Lower leg skin (tissue), 4 donors: ENCODE measurements at regions not wholly inside any gene's neighbourhood (a gene's known extent, or its start where the extent isn't known, plus 50 kb on each side); places are given as distances from the start of the nearest gene placed in this dataset.

Source experiments
- DNase-seq, 2 donors: peaks; one replicate each; pipeline ENCODE4 v3.0.0-alpha.2; 2019; ENCODE audit warnings: low spot score in 2 of 2
- H3K4me3 ChIP-seq: fragments of 200-600 bp; sonication (generic); 2 replicates; pipeline ENCODE4 v1.5.1; 2017; ENCODE audit warnings: mild to moderate bottlenecking, low read depth; ENCODE audit not compliant: poor library complexity, severe bottlenecking
- POLR2A ChIP-seq, 2 donors: fragments of 450-650 bp; IDR thresholded peaks; one replicate each; pipeline ENCODE4 v1.6.1; 2016 to 2017; ENCODE audit warnings: antibody characterized with exemption in 2 of 2, mild to moderate bottlenecking in 1 of 2, moderate library complexity in 1 of 2
- WGBS, 2 donors: methylation state at CpG; one replicate each; pipeline ENCODE4 v1.1.5; 2018; 5-methylcytosine and 5-hydroxymethylcytosine counted together
- intact Hi-C: fragments of 100-400 bp; cut with DNase I; formaldehyde crosslinking; loops from one replicate; pipeline ENCODE4 v1.15.0; 2023; ENCODE audit warnings: low total_unique reads
- TF ChIP-seq, protein P1 (sequence below), 3 donors: fragments of 450-650 bp; IDR thresholded peaks; one replicate each; pipeline ENCODE4 v1.5.1; 2016; ENCODE audit warnings: antibody characterized with exemption in 3 of 3, mild to moderate bottlenecking in 3 of 3, moderate library complexity in 2 of 3

DNA sequence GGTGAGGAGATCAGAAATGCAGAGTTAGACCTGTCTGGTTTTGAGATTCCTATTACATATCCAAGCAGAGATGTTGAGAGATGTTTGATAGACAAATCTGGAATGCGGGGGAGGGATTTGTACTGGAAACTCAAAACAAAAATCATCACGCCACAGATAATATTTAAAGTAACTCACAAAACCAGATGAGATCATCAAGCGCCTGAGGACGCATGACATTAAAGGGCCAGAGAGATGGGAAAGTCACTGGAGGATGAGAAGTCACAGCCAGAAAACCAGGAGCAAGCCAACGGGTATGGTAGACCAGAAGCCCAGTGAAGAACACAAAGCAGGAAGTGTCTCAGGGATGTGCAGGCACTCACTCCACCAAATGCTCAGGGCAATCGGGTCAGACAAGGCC, 87.7 kb downstream of the DLL1 start:
- 53 to 59% methylated on average over 6 of the region's 6 CpGs for WGBS, 2 donors
- intact Hi-C loops = no loop called here
- no peak overlapping the region for H3K4me3 ChIP-seq
- DNase-seq = peak in 1 of 2 donors; percentile 13
- TF ChIP-seq, protein P1, sequence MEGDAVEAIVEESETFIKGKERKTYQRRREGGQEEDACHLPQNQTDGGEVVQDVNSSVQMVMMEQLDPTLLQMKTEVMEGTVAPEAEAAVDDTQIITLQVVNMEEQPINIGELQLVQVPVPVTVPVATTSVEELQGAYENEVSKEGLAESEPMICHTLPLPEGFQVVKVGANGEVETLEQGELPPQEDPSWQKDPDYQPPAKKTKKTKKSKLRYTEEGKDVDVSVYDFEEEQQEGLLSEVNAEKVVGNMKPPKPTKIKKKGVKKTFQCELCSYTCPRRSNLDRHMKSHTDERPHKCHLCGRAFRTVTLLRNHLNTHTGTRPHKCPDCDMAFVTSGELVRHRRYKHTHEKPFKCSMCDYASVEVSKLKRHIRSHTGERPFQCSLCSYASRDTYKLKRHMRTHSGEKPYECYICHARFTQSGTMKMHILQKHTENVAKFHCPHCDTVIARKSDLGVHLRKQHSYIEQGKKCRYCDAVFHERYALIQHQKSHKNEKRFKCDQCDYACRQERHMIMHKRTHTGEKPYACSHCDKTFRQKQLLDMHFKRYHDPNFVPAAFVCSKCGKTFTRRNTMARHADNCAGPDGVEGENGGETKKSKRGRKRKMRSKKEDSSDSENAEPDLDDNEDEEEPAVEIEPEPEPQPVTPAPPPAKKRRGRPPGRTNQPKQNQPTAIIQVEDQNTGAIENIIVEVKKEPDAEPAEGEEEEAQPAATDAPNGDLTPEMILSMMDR (IDR thresholded peaks at IDR 0.05) = no peak
- TF ChIP-seq POLR2A (IDR thresholded peaks at IDR 0.05) = no peak

DNA sequence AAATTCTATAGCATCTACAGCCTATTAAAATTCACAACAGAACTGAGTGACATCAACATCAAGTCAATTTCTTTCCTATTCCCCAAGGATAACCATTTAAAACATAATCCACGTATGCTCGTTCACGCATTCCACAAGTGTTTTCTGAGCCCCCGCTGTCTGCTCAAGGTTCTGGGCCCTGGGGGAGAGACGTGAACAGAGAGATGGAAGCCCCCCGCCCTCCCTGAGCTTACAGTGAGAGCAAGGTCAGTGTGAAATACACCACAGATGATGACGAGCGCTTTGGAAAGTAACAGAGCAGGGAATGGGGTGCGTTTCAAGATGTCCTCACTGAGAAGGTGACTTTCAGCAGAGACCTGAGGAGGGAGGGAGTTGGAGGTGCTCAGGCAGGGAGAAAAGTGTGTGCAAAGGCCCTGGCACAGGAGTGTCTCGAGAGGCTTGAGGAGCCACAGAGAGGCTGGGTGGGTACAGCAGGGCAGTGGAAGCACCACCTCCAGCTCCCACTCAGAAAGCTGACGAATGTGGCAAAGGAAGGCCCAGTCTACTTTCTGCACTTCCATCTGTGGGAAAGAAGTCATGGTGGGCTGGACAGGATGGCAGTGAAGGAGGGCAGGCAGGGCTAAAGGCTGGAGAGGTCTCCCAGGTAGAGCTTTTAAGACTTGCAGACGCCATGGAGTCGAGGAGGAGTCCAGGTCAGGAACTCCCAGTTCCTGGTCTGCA, 88.3 kb downstream of the DLL1 start:
- intact Hi-C loops = no loop called here
- 80 to 82% methylated on average over 13 of the region's 13 CpGs for WGBS, 2 donors
- TF ChIP-seq, protein P1 (IDR thresholded peaks at IDR 0.05) = no peak

DNA sequence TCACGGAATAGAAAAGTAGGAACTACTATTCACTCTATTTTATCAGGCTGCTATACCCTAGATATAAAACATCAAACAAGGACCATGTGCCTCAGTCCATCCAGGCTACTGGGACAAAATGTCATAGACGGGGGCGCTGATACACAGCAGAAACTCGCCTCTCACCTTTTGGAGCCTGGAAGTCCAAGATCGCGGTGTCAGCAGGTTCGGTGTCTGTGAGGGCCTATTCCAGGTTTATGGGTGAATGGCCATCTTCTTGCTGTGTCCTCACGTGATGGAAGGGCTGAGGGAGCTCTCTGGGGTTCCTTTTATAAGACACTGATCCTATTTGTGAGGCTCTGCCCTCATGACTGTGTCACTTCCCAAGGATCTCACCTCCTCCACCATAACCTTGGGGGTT, 89.5 kb downstream of the DLL1 start:
- intact Hi-C loops = no loop called here
- TF ChIP-seq POLR2A (IDR thresholded peaks at IDR 0.05) = no peak
- TF ChIP-seq, protein P1 (IDR thresholded peaks at IDR 0.05) = no peak
- 90 to 91% methylated on average over 8 of the region's 8 CpGs for WGBS, 2 donors
- H3K4me3 ChIP-seq = no peak overlapping the region
- DNase-seq = peak in 1 of 2 donors; percentile 79

More for the DNA sequence above, 88.3 kb downstream of the DLL1 start:
- peak in 1 of 2 donors; percentile 11 for DNase-seq
- no peak overlapping the region for H3K4me3 ChIP-seq

DNA sequence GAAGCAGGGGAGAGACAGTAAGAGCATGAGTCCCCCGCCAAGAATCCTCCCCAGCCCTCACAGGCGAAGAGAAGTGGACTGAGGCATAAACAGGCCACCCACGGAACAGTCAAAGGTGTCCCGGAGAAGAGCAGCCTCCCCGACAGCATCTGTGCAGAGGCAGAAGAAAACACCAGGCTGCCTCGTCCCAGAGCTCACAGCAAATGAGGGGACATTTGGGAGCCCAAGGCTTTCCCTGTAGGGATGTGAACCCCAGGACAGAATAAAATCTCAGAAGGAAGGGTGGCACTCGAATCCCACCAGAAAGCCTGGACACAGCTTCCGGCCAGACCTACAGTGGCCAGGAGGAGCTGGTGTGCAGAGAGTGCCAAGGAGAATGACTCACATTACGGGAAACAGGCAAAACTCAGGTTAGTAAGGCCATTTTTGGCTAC, 90.4 kb downstream of the DLL1 start:
- WGBS, 2 donors = 66 to 75% methylated on average over 9 of the region's 9 CpGs
- no peak overlapping the region for H3K4me3 ChIP-seq
- intact Hi-C loops = no loop called here
- TF ChIP-seq POLR2A (IDR thresholded peaks at IDR 0.05) = no peak
- TF ChIP-seq, protein P1 (IDR thresholded peaks at IDR 0.05) = no peak
- no peak for DNase-seq

DNA sequence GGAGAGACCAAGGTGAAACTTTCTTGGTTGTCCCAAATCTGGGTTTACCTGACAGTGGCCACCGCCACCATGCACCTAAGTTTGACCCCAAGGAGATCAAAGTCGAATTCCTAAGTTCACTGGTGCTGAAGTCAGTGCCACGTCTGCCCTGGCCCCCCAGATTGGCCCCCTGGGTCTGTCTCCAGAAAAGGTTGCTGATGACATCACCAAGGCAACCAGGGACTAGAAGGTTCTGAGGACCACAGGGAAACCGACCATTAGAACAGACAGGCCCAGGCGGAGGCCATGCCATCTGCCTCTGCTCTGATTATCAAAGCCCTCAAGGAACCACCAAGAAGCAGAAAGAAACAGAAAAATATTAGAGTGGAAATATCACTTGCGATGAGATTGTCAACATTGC, 91.2 kb downstream of the DLL1 start:
- H3K4me3 ChIP-seq = no peak overlapping the region
- no peak for DNase-seq
- intact Hi-C loops = no loop called here
- 84 to 91% methylated on average over 6 of the region's 6 CpGs for WGBS, 2 donors
- TF ChIP-seq POLR2A (IDR thresholded peaks at IDR 0.05) = no peak
- TF ChIP-seq, protein P1 (IDR thresholded peaks at IDR 0.05) = no peak

DNA sequence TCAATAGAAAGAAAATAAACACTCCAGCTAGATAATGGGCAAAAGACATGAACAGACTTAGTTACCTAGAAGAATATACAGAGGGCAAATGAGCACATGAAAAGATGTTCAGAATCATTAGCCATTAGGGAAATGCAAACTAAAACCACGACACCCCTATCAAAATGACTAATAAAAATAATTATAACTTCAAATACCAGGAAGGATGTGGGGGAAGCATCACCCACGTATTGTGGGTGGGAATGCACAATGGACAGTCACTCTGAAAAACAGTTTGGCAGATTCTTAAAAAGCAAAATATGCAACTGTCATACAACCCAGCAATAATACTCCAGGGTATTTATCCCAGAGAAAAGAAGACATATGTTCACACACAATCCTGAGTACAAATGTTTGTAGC, 92.6 kb downstream of the DLL1 start:
- DNase-seq = no peak
- intact Hi-C loops = no loop called here
- 46 to 50% methylated on average over 2 of the region's 2 CpGs for WGBS, 2 donors
- TF ChIP-seq, protein P1 (IDR thresholded peaks at IDR 0.05) = no peak
- no peak for TF ChIP-seq POLR2A (IDR thresholded peaks at IDR 0.05)
- no peak overlapping the region for H3K4me3 ChIP-seq
